Keratinocyte (primary cell): ENCODE measurements at regions not wholly inside any gene's neighbourhood (a gene's known extent, or its start where the extent isn't known, plus 50 kb on each side); places are given as distances from the start of the nearest gene placed in this dataset.

Source experiments
- DNase-seq: peaks from one replicate; pipeline ENCODE4 v3.0.0-alpha.2; 2011; ENCODE audit warnings: low read depth, missing footprints, low spot score
- FAIRE-seq: peaks from 2 replicates; lab custom pipeline; 2011; peaks lifted over from hg19 to GRCh38; lab: Jason Lieb, UNC
- H2AFZ ChIP-seq: 2 replicates; pipeline ENCODE4 v1.6.0; 2012; ENCODE audit warnings: low read length, control low read depth, inconsistent platforms; ENCODE audit not compliant: control insufficient read depth
- H3K27ac ChIP-seq: 2 replicates; pipeline ENCODE4 v1.5.1; 2011; ENCODE audit warnings: low read length; ENCODE audit not compliant: control insufficient read depth, insufficient read depth
- H3K27me3 ChIP-seq: 3 replicates; pipeline ENCODE4 v1.6.0; 2011; ENCODE audit warnings: low read length; ENCODE audit not compliant: control insufficient read depth, insufficient read depth; ENCODE audit errors: extremely low read depth
- H3K36me3 ChIP-seq, 2 experiments: 2 replicates in 1 of 2; 3 replicates in 1 of 2; pipeline ENCODE4 v1.5.1; 2011; ENCODE audit warnings: low read length in 2 of 2, mild to moderate bottlenecking in 1 of 2; ENCODE audit not compliant: control insufficient read depth in 2 of 2, insufficient read depth in 2 of 2; ENCODE audit errors: extremely low read depth in 1 of 2
- H3K4me1 ChIP-seq: 3 replicates; pipeline ENCODE4 v1.5.1; 2011; ENCODE audit warnings: low read length; ENCODE audit not compliant: control insufficient read depth, insufficient read depth; ENCODE audit errors: extremely low read depth
- H3K4me2 ChIP-seq: 3 replicates; pipeline ENCODE4 v1.6.0; 2011; ENCODE audit warnings: low read depth, low read length; ENCODE audit not compliant: control insufficient read depth, insufficient read depth; ENCODE audit errors: extremely low read depth
- H3K4me3 ChIP-seq, 3 experiments: fragments of 200-600 bp in 1 of 3; sonication (generic) in 1 of 3; 2 replicates in 2 of 3; 3 replicates in 1 of 3; pipeline ENCODE4 v1.5.1; 2011 to 2016; ENCODE audit warnings: low read length in 3 of 3, mild to moderate bottlenecking in 3 of 3, control low read depth in 2 of 3, inconsistent platforms in 1 of 3, low read depth in 1 of 3, mixed read lengths in 1 of 3, mixed run types in 1 of 3, moderate library complexity in 1 of 3; ENCODE audit not compliant: control insufficient read depth in 2 of 3, insufficient read depth in 2 of 3; ENCODE audit errors: extremely low read depth in 1 of 3
- H3K79me2 ChIP-seq: 2 replicates; pipeline ENCODE4 v1.6.0; 2012; ENCODE audit warnings: low read length; ENCODE audit not compliant: control insufficient read depth, insufficient read depth
- H3K9ac ChIP-seq: 3 replicates; pipeline ENCODE4 v1.6.0; 2011; ENCODE audit warnings: low read length; ENCODE audit not compliant: control insufficient read depth, insufficient read depth; ENCODE audit errors: extremely low read depth
- H3K9me1 ChIP-seq: 3 replicates; pipeline ENCODE4 v1.6.0; 2011; ENCODE audit warnings: low read length; ENCODE audit not compliant: control insufficient read depth, insufficient read depth; ENCODE audit errors: extremely low read depth
- H3K9me3 ChIP-seq: 2 replicates; pipeline ENCODE4 v1.5.1; 2012; ENCODE audit warnings: low read depth, low read length; ENCODE audit not compliant: control insufficient read depth
- H4K20me1 ChIP-seq: 3 replicates; pipeline ENCODE4 v1.6.0; 2011; ENCODE audit warnings: low read length; ENCODE audit not compliant: control insufficient read depth, insufficient read depth; ENCODE audit errors: extremely low read depth
- CTCF ChIP-seq, 3 experiments: IDR thresholded peaks in 1 of 3; conservative IDR thresholded peaks in 1 of 3; optimal IDR thresholded peaks in 1 of 3; 2 replicates in 2 of 3; 3 replicates in 1 of 3; pipeline versions ENCODE3 to v1.5.1; 2011; ENCODE audit warnings: low read length in 3 of 3, mild to moderate bottlenecking in 3 of 3, moderate library complexity in 2 of 3, control low read depth in 1 of 3, inconsistent platforms in 1 of 3; ENCODE audit not compliant: insufficient read depth in 2 of 3; ENCODE audit errors: extremely low read depth in 1 of 3
- EZH2 ChIP-seq: IDR thresholded peaks from one replicate; pipeline ENCODE4 v1.6.1; 2012; ENCODE audit warnings: inconsistent platforms, mild to moderate bottlenecking, low read length, moderate library complexity
- dilution Hi-C: fragments of 300-500 bp; cut with MboI; formaldehyde crosslinking; loops from one replicate; pipeline ENCODE4 v1.7.0; 2020; ENCODE audit warnings: low sequenced_read_pairs; ENCODE audit not compliant: extremely low pct_ligation_motif_present

- Histone ChIP-seq H3K27me3 (no peaks in the 10 kb centered on the region), H2AFZ (no peak overlapping the region), H3K9me1 (no peaks in the 10 kb centered on the region), H3K79me2 (no peaks in the 10 kb centered on the region), H3K27ac (no peak overlapping the region), H3K4me3 (no peak overlapping the region), H3K9ac (no peak overlapping the region), H3K9me3 (no peaks in the 10 kb centered on the region), H3K4me1 (no peaks in the 10 kb centered on the region), H4K20me1 (no peaks in the 10 kb centered on the region), H3K4me2 (no peak overlapping the region), H3K36me3 (no peaks in the 10 kb centered on the region)
- TF ChIP-seq EZH2 = no peak
- no peak for TF ChIP-seq CTCF (optimal IDR thresholded peaks at IDR 0.05 in 1 of 3, IDR thresholded peaks at IDR 0.05 in 1 of 3, conservative IDR thresholded peaks at IDR 0.05 in 1 of 3; ENCODE audit: extremely low read depth in 1 of 3, insufficient read depth in 2 of 3, low read length in 3 of 3)
- FAIRE-seq (no peak), DNase-seq (no peak)
- dilution Hi-C loops = no loop called here
Observed at GRCh38 chr7:47000561-47000960, 581.4 kb downstream of the TNS3 start.

- Histone ChIP-seq H2AFZ (no peak overlapping the region), H3K4me2 (no peak overlapping the region), H4K20me1 (no peaks in the 10 kb centered on the region), H3K27ac (no peak overlapping the region), H3K4me3 (no peak overlapping the region), H3K4me1 (no peaks in the 10 kb centered on the region), H3K9me1 (no peaks in the 10 kb centered on the region), H3K27me3 (no peaks in the 10 kb centered on the region), H3K9ac (no peak overlapping the region), H3K36me3 (no peaks in the 10 kb centered on the region), H3K79me2 (no peaks in the 10 kb centered on the region), H3K9me3 (no peaks in the 10 kb centered on the region)
- dilution Hi-C loops = no loop called here
- DNase-seq (no peak), FAIRE-seq (no peak)
- TF ChIP-seq CTCF (optimal IDR thresholded peaks at IDR 0.05 in 1 of 3, IDR thresholded peaks at IDR 0.05 in 1 of 3, conservative IDR thresholded peaks at IDR 0.05 in 1 of 3; ENCODE audit: extremely low read depth in 1 of 3, insufficient read depth in 2 of 3, low read length in 3 of 3) = no peak
- TF ChIP-seq EZH2 = no peak
Observed at GRCh38 chr7:46999866-47000265, 582.0 kb downstream of the TNS3 start.
